ENCODE measurements at regions not wholly inside any gene's neighbourhood (a gene's known extent, or its start where the extent isn't known, plus 50 kb on each side); places are given as distances from the start of the nearest gene placed in this dataset.

GRCh38 chr15:29380466-29380865 is 110.8 kb upstream of the NSMCE3 start:
- Histone ChIP-seq H4K8ac (ENCODE audit: extremely low read depth, insufficient read depth, low read length) (no peak overlapping the region), H3K27me3 (replicated peaks in 1 of 4; ENCODE audit: control insufficient read depth in 3 of 4, extremely low read depth in 1 of 4, insufficient read depth in 3 of 4, low read length in 3 of 4) (no peaks in the 10 kb centered on the region), H3K9ac (replicated peaks in 1 of 4; ENCODE audit: extremely low read depth in 1 of 4, low read depth in 3 of 4, low read length in 3 of 4) (no peak overlapping the region), H3K36me3 (ENCODE audit: control insufficient read depth in 2 of 4, insufficient read depth in 4 of 4, low read length in 3 of 4) (no peaks in the 10 kb centered on the region), H4K91ac (replicated peaks; ENCODE audit: insufficient read length, low read length) (no peak overlapping the region), H3K79me2 (ENCODE audit: control insufficient read depth in 1 of 2, insufficient read depth in 2 of 2, low read length in 2 of 2) (no peaks in the 10 kb centered on the region), H3K79me1 (ENCODE audit: low read depth, low read length) (no peaks in the 10 kb centered on the region), H3K23ac (ENCODE audit: insufficient read length) (no peak overlapping the region), H4K5ac (ENCODE audit: insufficient read length, low read depth, low read length) (no peak overlapping the region), H2BK15ac (ENCODE audit: low read length) (no peak overlapping the region), H3K9me3 (ENCODE audit: insufficient read depth in 2 of 2, low read depth in 1 of 2, low read length in 1 of 2) (no peaks in the 10 kb centered on the region), H3K56ac (replicated peaks; ENCODE audit: insufficient read length, low read depth, low read length) (no peak overlapping the region), H2AFZ (ENCODE audit: low read length) (no peak overlapping the region), H3K4me1 (replicated peaks in 1 of 4; ENCODE audit: control insufficient read depth in 3 of 4, insufficient read depth in 4 of 4, low read length in 3 of 4) (peaks cover 0 to 4% (median 3%) of the 10 kb centered on the region in 4 experiments; a peak in 4 of 7 replicates), H3K18ac (ENCODE audit: extremely low read depth, low read length) (no peak overlapping the region), H2AK5ac (ENCODE audit: low read depth, low read length) (no peak overlapping the region), H3K23me2 (ENCODE audit: low read depth, low read length) (no peaks in the 10 kb centered on the region), H3K4me2 (ENCODE audit: insufficient read depth in 1 of 2, low read depth in 2 of 2, low read length in 2 of 2) (no peak overlapping the region), H3K27ac (ENCODE audit: low read depth, low read length) (no peak overlapping the region), H4K20me1 (replicated peaks in 1 of 2; ENCODE audit: control insufficient read depth in 1 of 2, insufficient read depth in 2 of 2, low read length in 2 of 2) (no peaks in the 10 kb centered on the region), H3K4ac (replicated peaks; ENCODE audit: insufficient read length, low read depth, low read length) (no peak overlapping the region), H2BK12ac (ENCODE audit: low read depth, low read length) (no peak overlapping the region), H2BK120ac (replicated peaks; ENCODE audit: low read depth, low read length) (no peak overlapping the region), H3K4me3 (ENCODE audit: extremely low read depth in 1 of 4, insufficient read depth in 2 of 4, low read depth in 3 of 4, low read length in 4 of 4) (no peak overlapping the region), H2BK20ac (ENCODE audit: low read length) (no peak overlapping the region), H2BK5ac (ENCODE audit: low read depth, low read length) (no peak overlapping the region), H3K14ac (ENCODE audit: insufficient read length) (no peak overlapping the region)
- FAIRE-seq (no peak), DNase-seq (ENCODE audit: low read depth in 1 of 2, low spot score in 2 of 2) (no peak)
- 85% methylated on average over 6 of the region's 6 CpGs; no CpG with 5 or more reads in 1 of the 2 experiments for WGBS, 2 experiments (ENCODE audit: extremely low coverage in 1 of 2, insufficient coverage in 1 of 2, insufficient read length in 1 of 2, insufficient replicate concordance in 2 of 2, low coverage in 1 of 2, low lambda C conversion rate in 2 of 2, missing lambda C conversion rate in 1 of 2)
- TF ChIP-seq YY1 (IDR thresholded peaks at IDR 0.05; ENCODE audit: low read depth, low read length): no peak
- no peak for TF ChIP-seq KDM5A (IDR thresholded peaks at IDR 0.05; ENCODE audit: low read length)
- TF ChIP-seq POU5F1 (IDR thresholded peaks at IDR 0.05; ENCODE audit: low read depth, low read length): no peak
- no peak for TF ChIP-seq CHD2 (IDR thresholded peaks at IDR 0.05; ENCODE audit: low read length)
- no peak for TF ChIP-seq SIRT6 (IDR thresholded peaks at IDR 0.05; ENCODE audit: low read length)
- no peak for TF ChIP-seq POLR2A (IDR thresholded peaks at IDR 0.05; ENCODE audit: control extremely low read depth in 1 of 2, low read depth in 2 of 2, low read length in 2 of 2)
- TF ChIP-seq BCL11A (IDR thresholded peaks at IDR 0.05; ENCODE audit: low read depth in 2 of 2, low read length in 2 of 2): no peak
- TF ChIP-seq HDAC6 (IDR thresholded peaks at IDR 0.05; ENCODE audit: low read depth, low read length): no peak
- TF ChIP-seq HDAC2 (IDR thresholded peaks at IDR 0.05; ENCODE audit: borderline replicate concordance in 1 of 2, low read depth in 2 of 2, low read length in 2 of 2): no peak
- TF ChIP-seq FOSL1 (IDR thresholded peaks at IDR 0.05; ENCODE audit: insufficient read depth, low read depth, low read length): no peak
- no peak for TF ChIP-seq SUZ12 (IDR thresholded peaks at IDR 0.05; ENCODE audit: low read length)
- TF ChIP-seq KDM1A (IDR thresholded peaks at IDR 0.05; ENCODE audit: borderline replicate concordance, low read length): no peak
- TF ChIP-seq MAFK (IDR thresholded peaks at IDR 0.05; ENCODE audit: low read depth, low read length): no peak
- TF ChIP-seq RFX5 (IDR thresholded peaks at IDR 0.05; ENCODE audit: borderline replicate concordance, low read depth, low read length): no peak
- no peak for TF ChIP-seq POLR2AphosphoS5 (IDR thresholded peaks at IDR 0.05; ENCODE audit: low read depth, low read length)
- TF ChIP-seq NRF1 (IDR thresholded peaks at IDR 0.05; ENCODE audit: low read depth, low read length): no peak
- ChIA-PET CTCF (ENCODE audit: partially characterized antibody) (no interaction called here), POLR2A (ENCODE audit: partially characterized antibody) (interaction anchor here (0.6 to 1.1 kb wide), 2 partner anchors 9 to 37 kb away, joined by 3 read pairs; no protein-coding TSS in a partner anchor)

All from H1 (cell line).